Middle frontal gyrus (tissue), 1 donor: ENCODE measurements at regions not wholly inside any gene's neighbourhood (a gene's known extent, or its start where the extent isn't known, plus 50 kb on each side); places are given as distances from the start of the nearest gene placed in this dataset.
"Not testable (repeated sequence)": the region's sequence is repeated elsewhere in the genome, so short reads cannot be mapped to it uniquely, and the experiment has no call there.

Source experiments
- DNase-seq: peaks from one replicate; pipeline ENCODE4 v3.0.0-alpha.2; 2015; ENCODE audit warnings: low spot score; ENCODE audit errors: extremely low spot score

DNA sequence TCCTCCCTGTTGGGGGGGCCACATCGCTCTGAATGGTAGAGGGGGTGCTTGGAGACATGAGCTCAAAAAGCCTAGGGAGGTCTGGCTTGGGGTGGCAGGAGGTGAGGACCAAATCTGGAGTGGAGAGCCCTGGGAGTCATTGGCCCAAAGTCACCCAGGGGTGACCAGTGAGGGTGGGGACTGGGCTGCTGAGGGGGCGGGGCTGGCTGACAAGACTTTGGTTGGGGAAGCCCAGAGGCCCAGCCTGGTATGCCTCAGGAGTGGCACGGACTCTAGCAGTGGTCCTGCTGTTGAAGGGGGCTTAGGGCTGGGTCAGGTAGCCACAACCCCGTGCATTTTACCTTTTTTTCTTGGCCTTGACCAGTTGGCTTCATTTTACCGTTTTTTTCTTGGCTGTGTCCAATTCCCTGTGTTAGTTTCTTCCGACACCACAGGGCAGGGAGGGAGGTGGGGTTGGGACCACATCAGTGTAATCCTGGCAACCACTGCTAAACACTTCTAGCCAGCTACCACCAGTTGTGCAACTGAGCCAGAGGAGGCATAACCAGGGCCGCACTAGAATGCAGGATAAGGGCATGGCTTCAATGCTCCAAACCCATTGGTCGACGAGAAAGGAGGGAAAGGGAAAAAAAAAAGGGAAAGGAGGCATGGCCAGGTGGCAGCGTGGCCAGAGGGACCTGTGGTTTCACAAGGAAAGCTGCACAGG, 105.3 kb upstream of the C2CD4B start:
- no peak for DNase-seq

- DNase-seq: no peak
Observed at GRCh38 chr15:62272290-62272689, 107.2 kb upstream of the C2CD4B start.

DNA sequence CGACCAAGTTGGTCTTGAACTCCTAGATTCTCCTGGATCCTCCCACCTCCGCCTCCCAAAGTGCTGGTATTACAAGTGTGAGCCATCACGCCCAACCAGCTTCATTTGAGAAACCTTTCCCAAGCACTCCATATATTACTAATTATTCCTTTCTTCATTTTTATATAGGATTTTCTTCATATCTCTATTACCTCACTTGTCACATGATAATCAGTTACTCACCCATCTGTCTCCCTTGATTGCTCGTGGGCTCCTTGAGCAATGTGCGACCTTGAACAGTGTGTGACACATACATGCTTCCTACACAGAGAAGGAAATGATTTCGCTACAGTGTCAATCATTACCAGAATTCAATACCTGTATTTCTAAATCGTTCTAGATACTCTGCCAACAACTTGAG, 110.7 kb upstream of the C2CD4B start:
- no peak for DNase-seq

GRCh38 chr15:62277816-62278394, 112.8 kb upstream of the C2CD4B start:
- no peak for DNase-seq

- no peak for DNase-seq
Observed at GRCh38 chr15:62278534-62278933, 113.4 kb upstream of the C2CD4B start.

GRCh38 chr15:62279041-62279440, 114.0 kb upstream of the C2CD4B start:
- no peak for DNase-seq

- DNase-seq: no peak
Observed at GRCh38 chr15:62280625-62281024, 115.5 kb upstream of the C2CD4B start.

GRCh38 chr15:62281801-62282200, 116.7 kb upstream of the C2CD4B start:
- DNase-seq: not testable (repeated sequence)

- DNase-seq: no peak
Observed at GRCh38 chr15:62287066-62287857, 122.2 kb upstream of the C2CD4B start.

DNA sequence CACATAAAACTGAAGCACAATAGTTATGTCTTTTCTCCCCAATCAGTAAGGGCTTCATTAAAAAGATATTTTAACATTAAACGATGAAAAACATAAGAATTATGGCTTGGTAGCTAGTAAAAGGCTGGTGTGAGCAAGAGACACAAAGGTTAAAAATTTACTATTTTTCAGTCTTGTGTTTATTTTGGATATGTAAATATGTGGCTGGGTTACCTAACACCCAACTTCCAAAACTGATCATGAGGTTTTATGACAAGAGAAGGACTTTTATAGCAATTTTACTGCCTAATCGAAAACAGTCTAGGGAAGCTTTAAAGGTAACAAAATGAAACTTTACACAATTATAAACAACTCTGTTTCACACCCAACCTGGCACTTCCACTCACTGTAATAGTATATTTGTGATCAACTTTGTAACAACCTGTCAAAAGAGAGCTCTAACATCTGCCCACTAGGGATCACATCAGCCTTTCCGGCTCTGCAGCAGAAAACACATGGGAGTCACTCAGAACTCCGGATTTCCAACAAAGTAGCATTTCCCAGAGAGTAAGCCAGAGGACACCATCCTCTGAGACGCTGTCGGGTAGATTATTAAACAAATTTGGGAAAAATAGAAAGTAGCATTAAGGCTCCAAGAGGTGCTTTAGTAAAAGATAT, 123.4 kb upstream of the C2CD4B start:
- no peak for DNase-seq

DNA sequence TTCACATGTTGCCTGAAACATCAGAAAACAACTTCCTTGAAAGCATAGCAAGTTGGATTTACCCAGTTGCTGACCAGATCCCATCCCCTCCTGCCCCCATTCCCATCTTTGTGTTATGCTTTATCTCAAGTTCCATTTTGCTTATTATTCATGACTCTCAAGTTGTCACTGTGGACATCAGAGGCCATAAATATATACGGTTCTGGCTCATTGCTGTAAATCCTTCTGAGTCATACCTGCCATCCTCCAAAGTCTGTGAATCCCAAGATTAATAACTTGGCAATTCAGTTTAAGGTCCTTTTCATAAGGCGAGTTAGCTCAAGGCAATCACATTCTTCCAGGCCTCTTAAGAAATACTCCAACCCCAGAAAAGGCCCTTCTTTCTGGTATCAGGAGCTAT, 126.2 kb upstream of the C2CD4B start:
- DNase-seq: no peak

DNA sequence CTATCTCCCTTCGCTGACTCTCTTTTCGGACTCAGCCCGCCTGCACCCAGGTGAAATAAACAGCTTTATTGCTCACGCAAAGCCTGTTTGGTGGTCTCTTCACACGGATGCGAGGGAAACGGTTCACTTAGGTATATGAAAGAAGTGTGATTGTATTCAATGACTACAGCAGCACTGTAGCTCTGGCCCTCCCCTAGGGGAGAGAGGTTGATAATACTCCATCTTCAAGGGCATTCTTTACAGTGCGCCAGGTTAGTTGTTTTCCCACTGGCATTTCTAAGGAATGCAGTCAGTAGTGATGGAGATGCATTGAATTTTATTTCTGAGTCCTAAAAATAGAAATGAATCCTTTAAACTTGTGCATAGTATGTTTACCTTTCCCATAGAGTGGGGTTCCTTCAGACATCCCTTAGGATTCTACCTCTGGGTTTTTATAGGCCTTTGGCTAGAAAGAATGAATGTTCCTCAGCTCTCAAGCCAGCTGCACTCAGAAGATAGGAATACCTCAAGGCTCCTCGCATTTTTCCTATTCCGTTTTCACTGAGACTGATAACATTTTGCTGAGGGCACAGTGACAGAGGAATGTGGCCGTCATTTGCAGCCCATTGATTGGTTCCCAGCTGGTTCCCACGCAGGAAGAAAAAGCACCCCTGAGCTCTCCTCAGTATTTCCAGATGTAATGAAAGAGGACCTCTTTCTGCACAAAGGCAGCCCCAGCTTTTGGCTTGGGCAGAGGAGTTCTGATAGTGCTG, 131.8 kb upstream of the C2CD4B start:
- DNase-seq: no peak

DNA sequence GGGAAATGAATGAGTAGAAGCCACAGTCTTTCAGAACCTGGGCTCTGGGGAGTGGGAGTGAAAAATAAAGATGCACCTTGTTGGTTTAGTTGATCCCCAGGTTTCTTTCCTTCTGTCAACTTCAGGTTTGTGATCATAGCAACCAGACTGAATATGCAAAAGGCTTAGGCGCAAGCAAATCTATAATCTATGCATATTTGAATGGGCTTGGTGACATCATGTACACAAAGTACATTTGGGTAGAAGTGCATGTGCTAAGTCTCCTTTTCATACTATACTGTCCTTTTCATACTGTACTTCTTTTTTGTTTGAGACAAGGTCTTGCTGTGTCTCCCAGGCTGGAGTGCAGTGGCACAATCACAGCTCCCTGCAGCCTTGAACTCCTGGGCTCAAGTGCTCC, 132.4 kb upstream of the C2CD4B start:
- no peak for DNase-seq

DNA sequence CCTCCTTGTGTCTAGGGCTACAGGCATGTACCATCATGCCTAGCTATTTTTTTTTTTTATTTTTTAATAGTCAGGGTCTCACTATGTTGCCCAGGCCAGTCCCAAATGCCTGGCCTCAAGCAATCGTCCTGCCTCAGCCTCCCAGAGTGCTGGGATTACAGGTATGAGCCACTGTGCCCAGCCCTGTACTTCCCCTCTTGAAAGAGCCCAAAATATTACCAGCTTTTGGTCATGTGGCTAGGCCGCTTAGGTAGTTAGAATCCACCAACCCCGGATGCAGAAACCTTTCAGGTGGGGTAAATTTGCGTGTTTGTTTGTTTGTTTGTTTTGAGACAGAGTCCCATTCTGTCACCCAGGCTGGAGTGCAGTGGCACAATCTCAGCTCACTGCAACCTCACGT, 132.8 kb upstream of the C2CD4B start:
- no peak for DNase-seq

- DNase-seq: no peak
Observed at GRCh38 chr15:62298811-62299210, 133.7 kb upstream of the C2CD4B start.

- no peak for DNase-seq
Observed at GRCh38 chr15:62299541-62299940, 134.5 kb upstream of the C2CD4B start.

DNA sequence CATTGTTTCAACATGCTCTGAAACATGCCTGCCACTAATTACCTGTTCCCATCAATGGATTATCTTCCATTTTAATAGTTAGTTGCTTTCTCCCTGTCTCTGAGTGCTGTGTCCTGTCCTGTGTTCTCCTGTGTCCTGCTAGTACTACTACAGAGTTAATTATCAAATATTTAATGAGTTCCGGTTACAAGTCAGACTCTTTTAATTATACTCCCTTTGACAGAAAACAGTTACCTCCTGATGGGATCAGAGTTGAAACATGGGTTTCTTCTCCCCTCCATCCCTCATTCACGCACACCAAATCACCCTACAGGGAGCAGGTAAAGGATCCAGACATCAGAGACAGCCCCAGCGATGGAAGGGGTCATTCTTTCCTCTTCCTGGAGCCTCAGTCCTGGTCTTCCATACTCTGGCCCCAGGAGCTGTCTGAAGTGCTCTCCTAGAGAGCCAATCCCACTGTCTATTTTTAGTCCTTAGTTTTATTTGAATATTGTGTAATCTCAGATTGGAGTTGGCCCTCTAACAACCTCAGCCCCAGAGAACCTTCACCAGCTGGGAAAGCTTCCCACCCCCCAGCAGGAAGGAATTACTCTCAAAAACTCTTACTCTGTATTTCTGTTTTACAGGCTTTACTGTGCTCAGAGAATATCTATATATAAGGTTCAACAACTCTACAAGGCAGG, 137.0 kb upstream of the C2CD4B start:
- no peak for DNase-seq

- DNase-seq: peak; percentile 20
Observed at GRCh38 chr15:62306851-62307504, 141.9 kb upstream of the C2CD4B start.

- DNase-seq: no peak
Observed at GRCh38 chr15:62307551-62307950, 142.5 kb upstream of the C2CD4B start.

DNA sequence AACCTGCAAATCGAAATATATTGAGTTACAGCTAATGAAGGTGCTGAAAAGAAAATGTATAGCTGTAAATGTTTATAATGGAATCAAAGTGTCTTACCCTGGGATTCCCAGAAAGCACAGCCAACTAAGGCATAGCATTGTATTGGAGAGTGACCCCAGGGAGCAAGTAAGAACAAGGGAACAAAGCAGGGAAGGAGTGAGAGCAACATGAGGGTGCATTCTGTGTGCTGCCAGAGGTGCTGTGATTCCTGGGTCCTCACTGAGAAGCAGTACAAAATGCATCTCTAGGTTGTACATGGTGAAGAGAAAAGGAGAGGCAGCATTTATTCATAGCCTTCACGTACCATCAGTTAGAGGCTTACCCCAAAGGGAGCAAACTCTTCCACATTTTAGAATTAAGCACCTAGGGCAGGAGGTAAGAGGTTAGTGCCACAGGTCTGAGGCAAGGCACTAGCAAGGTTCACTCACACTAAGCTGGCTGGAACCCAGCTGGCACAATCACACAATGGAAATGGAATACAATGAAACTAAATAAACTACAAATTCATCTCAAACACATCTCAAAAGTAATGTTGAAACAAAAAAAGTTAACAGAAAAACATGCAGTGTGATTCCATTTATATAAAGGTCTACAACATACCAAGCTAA, 151.5 kb upstream of the C2CD4B start:
- no peak for DNase-seq
